ENCODE measurements at regions not wholly inside any gene's neighbourhood (a gene's known extent, or its start where the extent isn't known, plus 50 kb on each side); places are given as distances from the start of the nearest gene placed in this dataset.

DNA sequence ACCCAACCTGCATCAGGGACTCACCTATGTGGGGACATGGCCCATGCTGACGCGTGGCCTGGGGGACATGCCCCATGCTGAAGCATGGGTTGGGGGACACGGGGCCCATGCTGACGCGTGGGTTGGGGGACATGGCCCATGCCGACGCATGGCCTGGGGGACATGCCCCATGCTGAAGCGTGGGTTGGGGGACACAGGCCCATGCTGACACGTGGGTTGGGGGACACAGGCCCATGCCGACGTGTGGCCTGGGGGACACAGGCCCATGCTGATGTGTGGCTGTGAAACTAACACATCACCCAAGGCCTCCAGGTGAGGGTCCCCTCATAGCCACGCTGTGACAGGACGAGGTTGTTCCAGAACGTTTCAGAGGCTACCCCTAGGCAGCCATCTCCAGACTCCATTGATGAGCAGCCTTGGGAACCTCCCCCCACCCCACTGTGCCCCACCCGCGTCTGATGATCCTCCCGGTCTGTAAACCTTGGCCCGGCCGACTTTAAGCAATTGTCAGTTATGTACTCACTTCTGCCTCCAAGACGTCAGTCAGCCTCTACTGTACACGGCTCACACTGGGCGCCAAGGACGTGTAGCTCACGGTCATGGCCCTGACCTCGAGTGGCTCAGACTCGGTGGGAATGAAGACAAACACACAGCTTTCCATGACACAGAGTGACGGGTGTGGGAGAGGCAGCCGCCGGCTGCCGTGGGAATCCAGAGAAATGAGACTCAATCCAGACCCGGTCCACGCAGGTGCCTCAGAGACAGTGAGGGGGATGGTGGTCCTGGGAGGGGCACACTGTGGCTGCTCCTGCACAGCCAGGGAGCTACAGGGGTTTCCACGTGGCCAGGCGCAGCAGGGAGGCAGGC, 50.2 kb upstream of the SLC66A3 start:
- TF ChIP-seq CTCF (IDR thresholded peaks at IDR 0.05; ENCODE audit: extremely low read depth, low read depth, low read length), result no peak
- DNase-seq (ENCODE audit: insufficient read length, low spot score, missing footprints), result no peak

More for the DNA sequence above, 50.2 kb upstream of the SLC66A3 start:
- Histone ChIP-seq H3K36me3 (ENCODE audit: insufficient read depth, low read length) (no peaks in the 10 kb centered on the region), H2AFZ (ENCODE audit: low read length) (no peak overlapping the region), H3K27me3 (ENCODE audit: insufficient read depth, low read length) (peaks cover 26% of the 10 kb centered on the region), H3K27ac (ENCODE audit: low read depth, low read length) (no peak overlapping the region), H3K9me3 (ENCODE audit: low read depth, low read length) (no peaks in the 10 kb centered on the region), H3K4me2 (ENCODE audit: insufficient read depth, low read length) (no peak overlapping the region), H4K20me1 (ENCODE audit: insufficient read depth, low read length) (no peaks in the 10 kb centered on the region), H3K4me1 (ENCODE audit: insufficient read depth, low read length) (no peaks in the 10 kb centered on the region), H3K4me3 (ENCODE audit: insufficient read depth, low read length) (no peak overlapping the region), H3K79me2 (ENCODE audit: insufficient read depth, low read length) (no peaks in the 10 kb centered on the region)

Data from osteoblast (primary cell).